IMR-90 (cell line): ENCODE measurements at regions not wholly inside any gene's neighbourhood (a gene's known extent, or its start where the extent isn't known, plus 50 kb on each side); places are given as distances from the start of the nearest gene placed in this dataset.

Experiments used
- ATAC-seq: fragments of 200-7000 bp; cut with Tn5 transposase; 2 replicates; pipeline ENCODE4 v1.9.1; 2020; ENCODE audit warnings: low read depth, mild to moderate bottlenecking, moderate library complexity
- BruUV-seq: library from RNA; stranded (reverse); fragments of 400-500 nt; replicated peaks from 2 replicates; lab custom pipeline; 2021; lab: Mats Ljungman, UMichigan
- CTCF ChIA-PET: fragments of 300-600 bp; formaldehyde crosslinking; extraction: SDS; loops from one replicate; lab custom pipeline; 2021; ENCODE audit warnings: antibody characterized with exemption; lab: Yijun Ruan, JAX
- POLR2A ChIA-PET: fragments of 300-600 bp; sonication (Branson Sonifier 250); formaldehyde crosslinking; loops from one replicate; lab custom pipeline; 2022; ENCODE audit warnings: antibody characterized with exemption; ENCODE audit not compliant: unreplicated experiment; lab: Charles Lee
- DNase-seq: peaks from one replicate; pipeline ENCODE4 v3.0.0; 2013
- H2AFZ ChIP-seq: replicated peaks from 2 replicates; pipeline ENCODE3; 2013; ENCODE audit warnings: low read length, mild to moderate bottlenecking; ENCODE audit not compliant: poor library complexity
- H2AK5ac ChIP-seq: 2 replicates; pipeline ENCODE4 v1.6.1; 2013; ENCODE audit warnings: low read depth, low read length, inconsistent platforms
- H2AK9ac ChIP-seq: replicated peaks from 2 replicates; pipeline ENCODE3; 2013; ENCODE audit warnings: mild to moderate bottlenecking, low read depth, low read length, moderate library complexity; ENCODE audit not compliant: poor library complexity
- H2BK120ac ChIP-seq: 2 replicates; pipeline ENCODE4 v1.6.1; 2013; ENCODE audit warnings: low read depth, low read length, inconsistent platforms
- H2BK15ac ChIP-seq: 3 replicates; pipeline ENCODE4 v1.6.1; 2013; ENCODE audit warnings: low read depth, low read length, inconsistent platforms
- H2BK20ac ChIP-seq: 2 replicates; pipeline ENCODE4 v1.6.1; 2013; ENCODE audit warnings: low read depth, mild to moderate bottlenecking, inconsistent platforms, low read length, moderate library complexity
- H2BK5ac ChIP-seq: 2 replicates; pipeline ENCODE4 v1.6.1; 2013; ENCODE audit warnings: mild to moderate bottlenecking, low read depth, low read length, inconsistent platforms; ENCODE audit not compliant: poor library complexity, severe bottlenecking
- H3K14ac ChIP-seq: replicated peaks from 2 replicates; pipeline ENCODE4 v1.6.1; 2013; ENCODE audit warnings: low read depth, low read length, inconsistent platforms
- H3K18ac ChIP-seq: 2 replicates; pipeline ENCODE4 v1.6.1; 2013; ENCODE audit warnings: low read depth, low read length, control low read depth
- H3K23ac ChIP-seq: 2 replicates; pipeline ENCODE4 v1.6.1; 2013; ENCODE audit warnings: low read depth, low read length, inconsistent platforms
- H3K27ac ChIP-seq: 2 replicates; pipeline ENCODE4 v1.5.1; 2013; ENCODE audit warnings: mild to moderate bottlenecking, control low read depth, low read length; ENCODE audit not compliant: insufficient read depth
- H3K27me3 ChIP-seq: 2 replicates; pipeline ENCODE4 v1.6.1; 2013; ENCODE audit warnings: low read length; ENCODE audit not compliant: control insufficient read depth, insufficient read depth
- H3K36me3 ChIP-seq: 2 replicates; pipeline ENCODE4 v1.6.1; 2013; ENCODE audit warnings: low read length, mixed read lengths; ENCODE audit not compliant: control insufficient read depth, insufficient read depth
- H3K4ac ChIP-seq: 2 replicates; pipeline ENCODE4 v1.6.1; 2013; ENCODE audit warnings: low read depth, low read length, inconsistent platforms
- H3K4me1 ChIP-seq: 2 replicates; pipeline ENCODE4 v1.6.1; 2013; ENCODE audit warnings: low read length, mixed read lengths; ENCODE audit not compliant: control insufficient read depth, insufficient read depth
- H3K4me2 ChIP-seq: 2 replicates; pipeline ENCODE4 v1.6.1; 2013; ENCODE audit warnings: low read depth, mild to moderate bottlenecking, control low read depth, low read length, moderate library complexity
- H3K4me3 ChIP-seq: 2 replicates; pipeline ENCODE4 v1.5.1; 2013; ENCODE audit warnings: low read depth, mild to moderate bottlenecking, control low read depth, low read length, moderate library complexity; ENCODE audit not compliant: insufficient read depth
- H3K56ac ChIP-seq: 2 replicates; pipeline ENCODE4 v1.6.1; 2013; ENCODE audit warnings: low read length, inconsistent platforms; ENCODE audit not compliant: insufficient read depth; ENCODE audit errors: extremely low read depth
- H3K79me1 ChIP-seq, 2 experiments: 2 replicates each; pipeline ENCODE4 v1.6.1; 2013; ENCODE audit warnings: low read length in 2 of 2, inconsistent platforms in 1 of 2, low read depth in 1 of 2
- H3K9ac ChIP-seq: 2 replicates; pipeline ENCODE4 v1.6.1; 2013; ENCODE audit warnings: low read depth, low read length, control low read depth
- H3K9me1 ChIP-seq: 2 replicates; pipeline ENCODE4 v1.6.1; 2013; ENCODE audit warnings: low read length, inconsistent platforms; ENCODE audit not compliant: insufficient read depth
- H3K9me3 ChIP-seq: 2 replicates; pipeline ENCODE4 v1.6.1; 2013; ENCODE audit warnings: low read length; ENCODE audit not compliant: control insufficient read depth, insufficient read depth
- H4K20me1 ChIP-seq: 2 replicates; pipeline ENCODE4 v1.6.1; 2013; ENCODE audit warnings: low read length, inconsistent platforms; ENCODE audit not compliant: insufficient read depth
- H4K5ac ChIP-seq: 2 replicates; pipeline ENCODE4 v1.6.1; 2013; ENCODE audit warnings: mild to moderate bottlenecking, low read depth, low read length, control low read depth
- H4K8ac ChIP-seq, 2 experiments: 2 replicates each; pipeline ENCODE4 v1.6.1; 2013; ENCODE audit warnings: low read depth in 2 of 2, low read length in 2 of 2, control low read depth in 1 of 2, inconsistent platforms in 1 of 2
- H4K91ac ChIP-seq: 2 replicates; pipeline ENCODE4 v1.6.1; 2013; ENCODE audit warnings: low read depth, low read length, inconsistent platforms; ENCODE audit not compliant: insufficient read depth
- BHLHE40 ChIP-seq: fragments of 150-350 bp; IDR thresholded peaks from 2 replicates; pipeline ENCODE4 v1.6.1; 2016; ENCODE audit warnings: mild to moderate bottlenecking, low read depth, low read length
- CEBPB ChIP-seq: IDR thresholded peaks from 2 replicates; pipeline ENCODE4 v1.6.1; 2012; ENCODE audit warnings: low read depth, low read length, improper control_type of control experiment
- CHD1 ChIP-seq: IDR thresholded peaks from 2 replicates; pipeline ENCODE4 v1.6.1; 2012; ENCODE audit warnings: low read depth, low read length, improper control_type of control experiment
- CTCF ChIP-seq: conservative IDR thresholded peaks from 2 replicates; pipeline ENCODE4 v1.5.1; 2012; ENCODE audit warnings: mild to moderate bottlenecking, low read depth, low read length, improper control_type of control experiment
- FOS ChIP-seq: fragments of 150-350 bp; IDR thresholded peaks from 2 replicates; pipeline ENCODE4 v1.6.1; 2016; ENCODE audit warnings: low read depth, low read length
- MAFK ChIP-seq: IDR thresholded peaks from 2 replicates; pipeline ENCODE4 v1.6.1; 2012; ENCODE audit warnings: low read depth, low read length, improper control_type of control experiment
- MAZ ChIP-seq: IDR thresholded peaks from 2 replicates; pipeline ENCODE4 v1.6.1; 2012; ENCODE audit warnings: low read depth, mild to moderate bottlenecking, low read length, improper control_type of control experiment, moderate library complexity, borderline replicate concordance
- MXI1 ChIP-seq: IDR thresholded peaks from 2 replicates; pipeline ENCODE4 v1.6.1; 2012; ENCODE audit warnings: low read depth, mild to moderate bottlenecking, low read length, moderate library complexity, borderline replicate concordance
- NFE2L2 ChIP-seq: fragments of 150-350 bp; IDR thresholded peaks from 2 replicates; pipeline ENCODE4 v1.6.1; 2016; ENCODE audit warnings: low read depth, mild to moderate bottlenecking, low read length
- POLR2A ChIP-seq: IDR thresholded peaks from 2 replicates; pipeline ENCODE4 v1.6.1; 2012; ENCODE audit warnings: mild to moderate bottlenecking, low read depth, low read length
- RAD21 ChIP-seq: IDR thresholded peaks from 2 replicates; pipeline ENCODE4 v1.6.1; 2012; ENCODE audit warnings: low read length, improper control_type of control experiment
- RCOR1 ChIP-seq: IDR thresholded peaks from 2 replicates; pipeline ENCODE4 v1.6.1; 2012; ENCODE audit warnings: mild to moderate bottlenecking, low read length, improper control_type of control experiment; ENCODE audit not compliant: insufficient replicate concordance
- RFX5 ChIP-seq: IDR thresholded peaks from 2 replicates; pipeline ENCODE4 v1.8.0; 2012; ENCODE audit warnings: low read depth, mild to moderate bottlenecking, low read length, moderate library complexity
- SMC3 ChIP-seq: fragments of 150-350 bp; IDR thresholded peaks from 2 replicates; pipeline ENCODE4 v1.6.1; 2016; ENCODE audit warnings: low read depth, mild to moderate bottlenecking, antibody characterized with exemption, low read length, moderate library complexity
- USF2 ChIP-seq: fragments of 150-350 bp; IDR thresholded peaks from 2 replicates; pipeline ENCODE4 v1.6.1; 2017; ENCODE audit warnings: mild to moderate bottlenecking, antibody characterized with exemption, low read length, low read depth
- WGBS, 2 experiments: methylation state at CpG; one replicate each; pipeline versions ENCODE4 v1.1.5 to v1.1.7; 2013; ENCODE audit warnings: missing lambda C conversion rate in 2 of 2; ENCODE audit not compliant: insufficient read length in 1 of 2; ENCODE audit errors: extremely low coverage in 2 of 2; 5-methylcytosine and 5-hydroxymethylcytosine counted together
- dilution Hi-C: fragments of 300-500 bp; cut with HindIII; formaldehyde crosslinking; loops from one replicate; pipeline ENCODE4 v1.14.3; 2018; ENCODE audit warnings: low sequenced_read_pairs; ENCODE audit not compliant: unreplicated experiment
- in situ Hi-C: fragments of 300-500 bp; cut with MboI; formaldehyde crosslinking; loops from 3 replicates; pipeline ENCODE4 v1.14.3; 2019; ENCODE audit warnings: low sequenced_read_pairs, inconsistent platforms, mixed read lengths
- intact Hi-C: fragments of 100-400 bp; cut with micrococcal nuclease; formaldehyde crosslinking; loops from 2 replicates; pipeline ENCODE4 v1.10.0; 2022
- TF ChIP-seq, protein P1 (sequence below): fragments of 150-350 bp; IDR thresholded peaks from 2 replicates; pipeline ENCODE4 v1.6.1; 2016; ENCODE audit warnings: low read depth, mild to moderate bottlenecking, low read length, moderate library complexity, borderline replicate concordance

GRCh38 chr1:233470741-233471499 is 143.0 kb upstream of the KCNK1 start:
- TF ChIP-seq RCOR1: no peak
- TF ChIP-seq MAZ: no peak
- no peak for TF ChIP-seq MAFK
- TF ChIP-seq BHLHE40: no peak
- no peak for TF ChIP-seq RAD21
- no peak for TF ChIP-seq FOS
- no peak for TF ChIP-seq CHD1
- TF ChIP-seq CTCF: no peak
- TF ChIP-seq, protein P1, sequence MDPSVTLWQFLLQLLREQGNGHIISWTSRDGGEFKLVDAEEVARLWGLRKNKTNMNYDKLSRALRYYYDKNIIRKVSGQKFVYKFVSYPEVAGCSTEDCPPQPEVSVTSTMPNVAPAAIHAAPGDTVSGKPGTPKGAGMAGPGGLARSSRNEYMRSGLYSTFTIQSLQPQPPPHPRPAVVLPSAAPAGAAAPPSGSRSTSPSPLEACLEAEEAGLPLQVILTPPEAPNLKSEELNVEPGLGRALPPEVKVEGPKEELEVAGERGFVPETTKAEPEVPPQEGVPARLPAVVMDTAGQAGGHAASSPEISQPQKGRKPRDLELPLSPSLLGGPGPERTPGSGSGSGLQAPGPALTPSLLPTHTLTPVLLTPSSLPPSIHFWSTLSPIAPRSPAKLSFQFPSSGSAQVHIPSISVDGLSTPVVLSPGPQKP: no peak
- no peak for TF ChIP-seq SMC3
- no peak for TF ChIP-seq POLR2A
- no peak for TF ChIP-seq MXI1
- no peak for TF ChIP-seq USF2
- no peak for TF ChIP-seq CEBPB
- TF ChIP-seq RFX5: no peak
- no peak for TF ChIP-seq NFE2L2
- no peak overlapping the region for H2AK9ac ChIP-seq
- H3K9ac ChIP-seq: no peak overlapping the region
- POLR2A ChIA-PET: no interaction called here
- no peak overlapping the region for H3K14ac ChIP-seq
- H2BK15ac ChIP-seq: no peak overlapping the region
- H3K4me1 ChIP-seq: no peaks in the 10 kb centered on the region
- H2AFZ ChIP-seq: no peak overlapping the region
- no peak for ATAC-seq
- no peak for DNase-seq
- CTCF ChIA-PET: no interaction called here
- no peak overlapping the region for H3K4ac ChIP-seq
- no peak overlapping the region for H3K23ac ChIP-seq
- no peaks in the 10 kb centered on the region for H4K20me1 ChIP-seq
- no CpG with 5 or more reads among the region's 6 CpGs for WGBS, 2 experiments
- no peak overlapping the region for H3K56ac ChIP-seq
- H3K27me3 ChIP-seq: no peaks in the 10 kb centered on the region
- H3K18ac ChIP-seq: no peak overlapping the region
- no TSS peak for BruUV-seq
- H3K4me2 ChIP-seq: no peak overlapping the region
- H3K27ac ChIP-seq: no peak overlapping the region
- no peak overlapping the region for H4K8ac ChIP-seq
- no peaks in the 10 kb centered on the region for H3K36me3 ChIP-seq
- no peak overlapping the region for H2BK120ac ChIP-seq
- H3K9me1 ChIP-seq: no peaks in the 10 kb centered on the region
- no peak overlapping the region for H2BK5ac ChIP-seq
- H3K79me1 ChIP-seq: no peaks in the 10 kb centered on the region
- no peak overlapping the region for H4K91ac ChIP-seq
- no peak overlapping the region for H4K5ac ChIP-seq
- dilution Hi-C loops: no loop called here
- H2AK5ac ChIP-seq: no peak overlapping the region
- no peak overlapping the region for H2BK20ac ChIP-seq
- peaks cover 7% of the 10 kb centered on the region; the same call in 1 of the 2 replicates for H3K9me3 ChIP-seq
- in situ Hi-C loops: no loop called here
- intact Hi-C loops: no loop called here
- no peak overlapping the region for H3K4me3 ChIP-seq
